ENCODE measurements at regions not wholly inside any gene's neighbourhood (a gene's known extent, or its start where the extent isn't known, plus 50 kb on each side); places are given as distances from the start of the nearest gene placed in this dataset.

- no peaks in the 10 kb centered on the region for H3K9me3 Mint-ChIP-seq
- H3K4me1 ChIP-seq (ENCODE audit: control insufficient read depth in 2 of 2, insufficient read depth in 2 of 2, low read length in 2 of 2) = no peaks in the 10 kb centered on the region
- no peaks in the 10 kb centered on the region for H3K36me3 Mint-ChIP-seq
- DNase-seq (peak in 3 of 9 donors; percentile 2 to 5 (median 5)), ATAC-seq (no peak)
- H3K36me3 ChIP-seq (ENCODE audit: control insufficient read depth in 2 of 3, insufficient read depth in 3 of 3, low read length in 3 of 3) = no peaks in the 10 kb centered on the region
- no peak overlapping the region for H3K4me3 ChIP-seq (ENCODE audit: low read length)
- ChIA-PET CTCF (no interaction called here), POLR2A (no interaction called here)
- H3K4me3 Mint-ChIP-seq = no peak overlapping the region
- H3K27ac Mint-ChIP-seq = no peak overlapping the region
- H3K27me3 ChIP-seq (ENCODE audit: control insufficient read depth in 2 of 2, insufficient read depth in 2 of 2, low read length in 2 of 2) = no peaks in the 10 kb centered on the region
- H3K4me1 Mint-ChIP-seq = no peaks in the 10 kb centered on the region
- H3K27ac ChIP-seq (ENCODE audit: low read depth, low read length) = no peak overlapping the region
- H3K27me3 Mint-ChIP-seq = no peaks in the 10 kb centered on the region
- intact Hi-C loops (cut with micrococcal nuclease) = loop anchor here in 1 of 2 donors (5.0 kb wide), 1 partner anchor 615 kb away; no protein-coding TSS in a partner anchor
- H3K9me3 ChIP-seq (ENCODE audit: control insufficient read depth in 2 of 3, low read length in 3 of 3) = no peaks in the 10 kb centered on the region
These were observed 239.3 kb upstream of the GRIN3A start for GRCh38 chr9:101977614-101978210.

- H3K4me1 ChIP-seq (ENCODE audit: control insufficient read depth in 2 of 2, insufficient read depth in 2 of 2, low read length in 2 of 2) = no peaks in the 10 kb centered on the region
- no peaks in the 10 kb centered on the region for H3K9me3 Mint-ChIP-seq
- H3K4me1 Mint-ChIP-seq = no peaks in the 10 kb centered on the region
- no peaks in the 10 kb centered on the region for H3K36me3 Mint-ChIP-seq
- ChIA-PET POLR2A (no interaction called here), CTCF (no interaction called here)
- H3K9me3 ChIP-seq (ENCODE audit: control insufficient read depth in 2 of 3, low read length in 3 of 3) = no peaks in the 10 kb centered on the region
- ATAC-seq (no peak), DNase-seq (no peak)
- no peaks in the 10 kb centered on the region for H3K36me3 ChIP-seq (ENCODE audit: control insufficient read depth in 2 of 3, insufficient read depth in 3 of 3, low read length in 3 of 3)
- H3K27me3 Mint-ChIP-seq = no peaks in the 10 kb centered on the region
- H3K27me3 ChIP-seq (ENCODE audit: control insufficient read depth in 2 of 2, insufficient read depth in 2 of 2, low read length in 2 of 2) = no peaks in the 10 kb centered on the region
- H3K4me3 ChIP-seq (ENCODE audit: low read length) = no peak overlapping the region
- H3K27ac Mint-ChIP-seq = no peak overlapping the region
- H3K4me3 Mint-ChIP-seq = no peak overlapping the region
- no peak overlapping the region for H3K27ac ChIP-seq (ENCODE audit: low read depth, low read length)
- intact Hi-C loops (cut with micrococcal nuclease) = no loop called here
These were observed 232.2 kb upstream of the GRIN3A start for GRCh38 chr9:101970609-101971008.

- ATAC-seq (no peak), DNase-seq (no peak)
- no peak overlapping the region for H3K4me3 ChIP-seq (ENCODE audit: low read length)
- POLR2A ChIA-PET = no interaction called here
- H3K27me3 ChIP-seq (ENCODE audit: control insufficient read depth in 2 of 2, insufficient read depth in 2 of 2, low read length in 2 of 2) = no peaks in the 10 kb centered on the region
- H3K9me3 Mint-ChIP-seq = peaks cover 0 to under 1% (median 0%) of the 10 kb centered on the region in 11 donors
- H3K36me3 Mint-ChIP-seq = no peaks in the 10 kb centered on the region
- H3K4me1 Mint-ChIP-seq = no peaks in the 10 kb centered on the region
- no peaks in the 10 kb centered on the region for H3K36me3 ChIP-seq (ENCODE audit: control insufficient read depth in 2 of 3, insufficient read depth in 3 of 3, low read length in 3 of 3)
- H3K4me3 Mint-ChIP-seq = no peak overlapping the region
- CTCF ChIA-PET = no interaction called here
- H3K4me1 ChIP-seq (ENCODE audit: control insufficient read depth in 2 of 2, insufficient read depth in 2 of 2, low read length in 2 of 2) = no peaks in the 10 kb centered on the region
- no peak overlapping the region for H3K27ac Mint-ChIP-seq
- no peaks in the 10 kb centered on the region for H3K9me3 ChIP-seq (ENCODE audit: control insufficient read depth in 2 of 3, low read length in 3 of 3)
- intact Hi-C loops (cut with micrococcal nuclease) = no loop called here
- peaks cover 0 to 7% (median 0%) of the 10 kb centered on the region in 5 donors for H3K27me3 Mint-ChIP-seq
- H3K27ac ChIP-seq (ENCODE audit: low read depth, low read length) = no peak overlapping the region
These were observed 229.9 kb upstream of the GRIN3A start for GRCh38 chr9:101968392-101968791.

- ATAC-seq (no peak), DNase-seq (no peak)
- H3K36me3 Mint-ChIP-seq = no peaks in the 10 kb centered on the region
- Histone ChIP-seq H3K4me3 (ENCODE audit: low read length) (no peak overlapping the region), H3K27ac (ENCODE audit: low read depth, low read length) (no peak overlapping the region), H3K36me3 (ENCODE audit: control insufficient read depth in 2 of 3, insufficient read depth in 3 of 3, low read length in 3 of 3) (no peaks in the 10 kb centered on the region), H3K4me1 (ENCODE audit: control insufficient read depth in 2 of 2, insufficient read depth in 2 of 2, low read length in 2 of 2) (no peaks in the 10 kb centered on the region), H3K9me3 (ENCODE audit: control insufficient read depth in 2 of 3, low read length in 3 of 3) (no peaks in the 10 kb centered on the region), H3K27me3 (ENCODE audit: control insufficient read depth in 2 of 2, insufficient read depth in 2 of 2, low read length in 2 of 2) (no peaks in the 10 kb centered on the region)
- intact Hi-C loops (cut with micrococcal nuclease) = no loop called here
- CTCF ChIA-PET = no interaction called here
- no peaks in the 10 kb centered on the region for H3K4me1 Mint-ChIP-seq
- peaks cover 0 to 1% (median 0%) of the 10 kb centered on the region in 11 donors for H3K9me3 Mint-ChIP-seq
- H3K27ac Mint-ChIP-seq = no peak overlapping the region
- no peak overlapping the region for H3K4me3 Mint-ChIP-seq
- POLR2A ChIA-PET = no interaction called here
- peaks cover 0 to 7% (median 0%) of the 10 kb centered on the region in 5 donors for H3K27me3 Mint-ChIP-seq
These were observed 228.2 kb upstream of the GRIN3A start for GRCh38 chr9:101966691-101967090.

GRCh38 chr9:101957705-101958104, 219.3 kb upstream of the GRIN3A start:
- intact Hi-C loops (cut with micrococcal nuclease) = no loop called here
- Mint-ChIP-seq H3K27me3 (no peaks in the 10 kb centered on the region), H3K4me3 (no peak overlapping the region), H3K36me3 (no peaks in the 10 kb centered on the region), H3K4me1 (no peaks in the 10 kb centered on the region), H3K9me3 (no peaks in the 10 kb centered on the region), H3K27ac (no peak overlapping the region)
- Histone ChIP-seq H3K36me3 (ENCODE audit: control insufficient read depth in 2 of 3, insufficient read depth in 3 of 3, low read length in 3 of 3) (no peaks in the 10 kb centered on the region), H3K4me3 (ENCODE audit: low read length) (no peak overlapping the region), H3K4me1 (ENCODE audit: control insufficient read depth in 2 of 2, insufficient read depth in 2 of 2, low read length in 2 of 2) (no peaks in the 10 kb centered on the region), H3K9me3 (ENCODE audit: control insufficient read depth in 2 of 3, low read length in 3 of 3) (no peaks in the 10 kb centered on the region), H3K27me3 (ENCODE audit: control insufficient read depth in 2 of 2, insufficient read depth in 2 of 2, low read length in 2 of 2) (no peaks in the 10 kb centered on the region), H3K27ac (ENCODE audit: low read depth, low read length) (no peak overlapping the region)
- POLR2A ChIA-PET = no interaction called here
- DNase-seq (no peak), ATAC-seq (no peak)
- CTCF ChIA-PET = no interaction called here

GRCh38 chr9:101951598-101951997, 213.2 kb upstream of the GRIN3A start:
- ATAC-seq (no peak), DNase-seq (no peak)
- no peaks in the 10 kb centered on the region for H3K4me1 Mint-ChIP-seq
- Histone ChIP-seq H3K4me1 (ENCODE audit: control insufficient read depth in 2 of 2, insufficient read depth in 2 of 2, low read length in 2 of 2) (no peaks in the 10 kb centered on the region), H3K27ac (ENCODE audit: low read depth, low read length) (no peak overlapping the region), H3K4me3 (ENCODE audit: low read length) (no peak overlapping the region), H3K36me3 (ENCODE audit: control insufficient read depth in 2 of 3, insufficient read depth in 3 of 3, low read length in 3 of 3) (no peaks in the 10 kb centered on the region), H3K9me3 (ENCODE audit: control insufficient read depth in 2 of 3, low read length in 3 of 3) (no peaks in the 10 kb centered on the region), H3K27me3 (ENCODE audit: control insufficient read depth in 2 of 2, insufficient read depth in 2 of 2, low read length in 2 of 2) (no peaks in the 10 kb centered on the region)
- peaks cover 0 to 15% (median 0%) of the 10 kb centered on the region in 5 donors for H3K27me3 Mint-ChIP-seq
- no peak overlapping the region for H3K4me3 Mint-ChIP-seq
- POLR2A ChIA-PET = no interaction called here
- peaks cover 0 to 19% (median 2%) of the 10 kb centered on the region in 11 donors for H3K9me3 Mint-ChIP-seq
- CTCF ChIA-PET = no interaction called here
- intact Hi-C loops (cut with micrococcal nuclease) = no loop called here
- H3K27ac Mint-ChIP-seq = no peak overlapping the region
- no peaks in the 10 kb centered on the region for H3K36me3 Mint-ChIP-seq

DNA sequence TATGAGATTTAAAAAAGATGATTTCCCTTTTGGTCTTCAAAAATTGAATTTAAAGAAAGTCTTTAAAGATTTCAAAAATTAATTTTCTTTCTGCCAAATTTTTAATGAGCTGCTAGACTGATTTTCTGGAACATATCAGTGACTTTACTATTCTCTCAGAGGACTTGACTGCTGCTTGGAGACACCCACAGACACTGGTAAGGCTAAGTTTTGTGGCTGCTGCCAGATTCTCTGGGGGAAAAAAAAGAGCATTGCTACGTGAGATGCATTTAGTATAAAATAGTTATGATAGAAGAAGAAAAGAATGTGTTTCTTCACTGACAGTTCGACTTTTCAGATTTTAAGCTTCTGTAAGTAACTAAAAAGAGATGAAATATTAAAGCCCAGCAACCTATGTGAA, 193.3 kb upstream of the GRIN3A start:
- Histone ChIP-seq H3K27me3 (ENCODE audit: control insufficient read depth in 2 of 2, insufficient read depth in 2 of 2, low read length in 2 of 2) (no peaks in the 10 kb centered on the region), H3K4me3 (ENCODE audit: low read length) (no peak overlapping the region), H3K27ac (ENCODE audit: low read depth, low read length) (no peak overlapping the region), H3K9me3 (ENCODE audit: control insufficient read depth in 2 of 3, low read length in 3 of 3) (no peaks in the 10 kb centered on the region), H3K36me3 (ENCODE audit: control insufficient read depth in 2 of 3, insufficient read depth in 3 of 3, low read length in 3 of 3) (no peaks in the 10 kb centered on the region), H3K4me1 (ENCODE audit: control insufficient read depth in 2 of 2, insufficient read depth in 2 of 2, low read length in 2 of 2) (no peaks in the 10 kb centered on the region)
- POLR2A ChIA-PET = no interaction called here
- Mint-ChIP-seq H3K27me3 (peaks cover 0 to 6% (median 0%) of the 10 kb centered on the region in 5 donors), H3K36me3 (no peaks in the 10 kb centered on the region), H3K4me3 (no peak overlapping the region), H3K9me3 (peaks cover 0 to 7% (median 2%) of the 10 kb centered on the region in 11 donors), H3K27ac (no peak overlapping the region), H3K4me1 (no peaks in the 10 kb centered on the region)
- CTCF ChIA-PET = no interaction called here
- ATAC-seq (no peak), DNase-seq (no peak)
- intact Hi-C loops (cut with micrococcal nuclease) = no loop called here
